ENCODE measurements at regions not wholly inside any gene's neighbourhood (a gene's known extent, or its start where the extent isn't known, plus 50 kb on each side); places are given as distances from the start of the nearest gene placed in this dataset.

GRCh38 chr11:122421702-122422101, 233.8 kb upstream of the UBASH3B start:
- TF ChIP-seq, protein P1, sequence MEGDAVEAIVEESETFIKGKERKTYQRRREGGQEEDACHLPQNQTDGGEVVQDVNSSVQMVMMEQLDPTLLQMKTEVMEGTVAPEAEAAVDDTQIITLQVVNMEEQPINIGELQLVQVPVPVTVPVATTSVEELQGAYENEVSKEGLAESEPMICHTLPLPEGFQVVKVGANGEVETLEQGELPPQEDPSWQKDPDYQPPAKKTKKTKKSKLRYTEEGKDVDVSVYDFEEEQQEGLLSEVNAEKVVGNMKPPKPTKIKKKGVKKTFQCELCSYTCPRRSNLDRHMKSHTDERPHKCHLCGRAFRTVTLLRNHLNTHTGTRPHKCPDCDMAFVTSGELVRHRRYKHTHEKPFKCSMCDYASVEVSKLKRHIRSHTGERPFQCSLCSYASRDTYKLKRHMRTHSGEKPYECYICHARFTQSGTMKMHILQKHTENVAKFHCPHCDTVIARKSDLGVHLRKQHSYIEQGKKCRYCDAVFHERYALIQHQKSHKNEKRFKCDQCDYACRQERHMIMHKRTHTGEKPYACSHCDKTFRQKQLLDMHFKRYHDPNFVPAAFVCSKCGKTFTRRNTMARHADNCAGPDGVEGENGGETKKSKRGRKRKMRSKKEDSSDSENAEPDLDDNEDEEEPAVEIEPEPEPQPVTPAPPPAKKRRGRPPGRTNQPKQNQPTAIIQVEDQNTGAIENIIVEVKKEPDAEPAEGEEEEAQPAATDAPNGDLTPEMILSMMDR (conservative IDR thresholded peaks at IDR 0.05; ENCODE audit: low read depth, low read length), result no peak
- TF ChIP-seq MAZ (IDR thresholded peaks at IDR 0.05; ENCODE audit: borderline replicate concordance, low read depth, low read length), result no peak
- no peak for TF ChIP-seq POLR2A (IDR thresholded peaks at IDR 0.05; ENCODE audit: low read depth, low read length)
- TF ChIP-seq BHLHE40 (IDR thresholded peaks at IDR 0.05; ENCODE audit: low read depth, low read length), result no peak
- TF ChIP-seq CHD1 (IDR thresholded peaks at IDR 0.05; ENCODE audit: low read depth, low read length), result no peak
- no peak for TF ChIP-seq RFX5 (IDR thresholded peaks at IDR 0.05; ENCODE audit: low read depth, low read length)
- TF ChIP-seq ELK1 (IDR thresholded peaks at IDR 0.05; ENCODE audit: borderline replicate concordance, low read depth, low read length), result no peak
- TF ChIP-seq SMC3 (IDR thresholded peaks at IDR 0.05; ENCODE audit: low read depth, low read length), result no peak
- TF ChIP-seq RAD21 (IDR thresholded peaks at IDR 0.05; ENCODE audit: low read length), result no peak
- TF ChIP-seq MAFK (IDR thresholded peaks at IDR 0.05; ENCODE audit: low read depth, low read length), result no peak
- TF ChIP-seq MXI1 (IDR thresholded peaks at IDR 0.05; ENCODE audit: borderline replicate concordance, low read depth, low read length), result no peak
- TF ChIP-seq RCOR1 (IDR thresholded peaks at IDR 0.05; ENCODE audit: insufficient replicate concordance, low read length), result no peak
